ENCODE measurements at regions not wholly inside any gene's neighbourhood (a gene's known extent, or its start where the extent isn't known, plus 50 kb on each side); places are given as distances from the start of the nearest gene placed in this dataset.
"Not testable (repeated sequence)": the region's sequence is repeated elsewhere in the genome, so short reads cannot be mapped to it uniquely, and the experiment has no call there.

DNA sequence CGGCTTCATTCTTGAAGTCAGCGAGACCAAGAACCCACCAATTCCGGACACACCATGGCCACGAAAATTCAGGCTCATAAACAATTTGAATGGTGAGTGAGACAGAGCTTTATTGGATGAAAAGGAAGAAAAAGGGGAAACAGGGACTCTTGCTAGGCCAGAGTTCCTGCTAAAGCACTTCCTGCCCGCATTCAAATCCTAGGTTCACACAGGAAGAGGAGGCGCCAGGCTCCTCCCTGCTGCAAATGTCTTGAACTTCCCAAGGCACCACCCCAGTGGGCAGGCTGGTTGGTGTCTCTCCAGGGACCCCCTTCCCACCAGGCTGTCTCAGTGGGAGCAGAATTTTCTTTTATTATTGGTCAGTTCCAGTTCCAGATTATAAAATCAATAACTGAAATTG is 121.2 kb downstream of the FSCB start:
- no peak for DNase-seq

DNA sequence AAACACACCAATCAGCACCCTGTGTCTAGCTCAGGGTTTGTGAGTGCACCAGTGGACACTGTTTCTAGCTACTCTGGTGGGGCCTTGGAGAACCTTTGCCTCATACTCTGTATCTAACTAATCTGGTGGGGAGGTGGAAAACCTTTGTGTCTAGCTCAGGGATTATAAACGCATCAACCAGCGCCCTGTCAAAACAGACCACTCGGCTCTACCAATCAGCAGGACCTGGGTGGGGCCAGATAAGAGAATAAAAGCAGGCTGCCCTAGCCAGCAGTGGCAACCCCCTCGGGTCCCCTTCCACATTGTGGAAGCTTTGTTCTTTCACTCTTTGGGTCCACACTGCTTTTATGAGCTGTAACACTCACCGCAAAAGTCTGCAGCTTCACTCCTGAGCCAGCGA is 121.8 kb downstream of the FSCB start:
- DNase-seq, result not testable (repeated sequence)

- DNase-seq, result not testable (repeated sequence)
Measured at GRCh38 chr14:44384601-44385293, 122.3 kb downstream of the FSCB start.

DNA sequence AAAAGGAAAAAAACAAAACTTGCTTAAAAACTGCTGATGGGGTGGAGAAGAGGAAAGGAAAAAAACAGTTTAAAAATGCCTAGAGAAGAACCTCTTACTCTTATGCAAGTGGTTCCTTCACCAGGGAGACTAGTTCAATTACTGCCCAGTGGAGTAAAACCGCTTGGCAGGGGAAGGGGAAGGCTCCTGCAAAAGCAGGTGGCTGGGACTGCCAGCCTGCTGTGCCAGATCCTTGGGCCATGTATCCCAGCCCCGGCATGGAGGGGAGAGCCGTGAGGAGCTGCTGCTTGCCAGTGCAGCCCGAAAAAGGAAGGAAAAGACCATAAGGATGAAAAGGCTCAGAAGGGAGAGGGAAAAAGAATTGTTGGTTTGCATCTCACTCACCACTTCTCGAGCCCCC is 123.0 kb downstream of the FSCB start:
- no peak for DNase-seq

DNA sequence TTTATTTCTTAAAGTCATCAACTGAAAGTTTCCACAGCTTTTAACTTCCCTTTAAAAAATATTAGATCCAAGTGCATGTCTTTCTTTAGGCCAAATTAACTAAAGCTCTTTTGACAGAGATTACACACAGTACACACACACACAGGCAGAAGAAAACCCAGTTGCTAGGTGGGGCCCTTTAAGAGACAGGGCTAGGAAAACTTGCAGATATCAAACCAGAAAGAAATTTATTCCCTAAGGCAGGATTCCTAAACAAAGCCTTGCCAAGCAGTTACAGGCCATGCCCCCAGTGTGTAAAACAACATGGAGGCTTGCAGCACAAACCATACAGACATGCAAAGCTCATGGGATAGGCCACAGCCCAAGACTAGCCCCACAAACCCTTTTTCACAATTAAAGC is 123.4 kb downstream of the FSCB start:
- no peak for DNase-seq

DNA sequence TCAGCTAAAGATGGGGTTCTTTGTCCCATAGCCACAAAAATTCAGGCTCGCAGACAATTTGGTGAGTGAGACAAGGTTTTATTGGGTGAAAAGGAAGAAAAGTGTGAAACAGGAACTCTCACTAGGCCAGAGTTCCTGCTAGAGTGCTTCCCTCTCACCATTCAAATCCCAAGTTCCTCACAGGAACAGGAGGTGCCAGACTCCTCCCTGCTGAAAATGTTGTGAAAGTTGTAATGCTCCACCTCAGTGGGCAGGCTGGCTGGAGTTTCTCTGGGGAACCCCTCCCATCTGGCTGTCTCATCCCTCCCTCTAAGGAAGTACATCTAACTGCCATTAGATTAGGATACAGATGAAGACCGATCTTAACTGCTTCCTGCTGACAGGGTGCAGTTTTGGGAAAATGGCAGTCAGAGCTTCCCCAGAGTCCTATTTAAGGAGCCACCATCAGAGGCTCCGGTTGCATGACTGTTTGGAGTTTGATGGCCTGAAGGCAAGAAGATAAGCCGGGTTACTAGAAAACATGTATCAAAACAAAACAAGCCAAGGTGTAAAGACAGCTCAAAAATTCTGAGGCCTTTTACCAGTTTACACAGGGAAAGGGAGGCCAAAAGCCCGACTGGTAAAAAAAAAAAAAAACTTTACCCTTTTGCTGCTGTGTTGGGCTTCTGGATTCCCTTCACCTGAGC is 127.6 kb downstream of the FSCB start:
- no peak for DNase-seq

- DNase-seq, result no peak
Measured at GRCh38 chr14:44374906-44375305, 132.2 kb downstream of the FSCB start.

GRCh38 chr14:44372807-44373489 is 134.1 kb downstream of the FSCB start:
- DNase-seq, result no peak

DNA sequence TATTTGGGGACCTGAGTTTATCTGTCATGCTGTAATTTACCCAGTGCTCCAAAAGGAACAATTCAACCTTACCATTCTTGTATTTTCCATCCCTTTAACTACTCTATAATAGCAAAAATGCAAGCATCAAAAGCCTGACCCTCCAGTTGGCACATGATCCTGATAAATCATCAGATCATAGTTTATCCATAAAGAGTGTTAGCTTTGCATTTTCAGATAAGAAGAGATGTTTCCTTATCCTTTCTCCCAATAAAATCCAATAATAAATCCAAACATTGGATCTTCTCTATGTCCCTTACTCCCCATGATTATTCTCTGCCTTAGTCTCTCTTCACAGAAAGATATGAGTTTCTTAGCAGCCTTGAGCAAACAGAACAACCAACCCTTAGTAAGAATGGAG is 134.9 kb downstream of the FSCB start:
- no peak for DNase-seq

- DNase-seq, result no peak
Measured at GRCh38 chr14:44370727-44371126, 136.4 kb downstream of the FSCB start.

GRCh38 chr14:44369401-44370123 is 137.5 kb downstream of the FSCB start:
- DNase-seq, result no peak

GRCh38 chr14:44361083-44361482 is 146.0 kb downstream of the FSCB start:
- DNase-seq, result no peak

GRCh38 chr14:44353805-44354204 is 153.3 kb downstream of the FSCB start:
- DNase-seq, result no peak

DNA sequence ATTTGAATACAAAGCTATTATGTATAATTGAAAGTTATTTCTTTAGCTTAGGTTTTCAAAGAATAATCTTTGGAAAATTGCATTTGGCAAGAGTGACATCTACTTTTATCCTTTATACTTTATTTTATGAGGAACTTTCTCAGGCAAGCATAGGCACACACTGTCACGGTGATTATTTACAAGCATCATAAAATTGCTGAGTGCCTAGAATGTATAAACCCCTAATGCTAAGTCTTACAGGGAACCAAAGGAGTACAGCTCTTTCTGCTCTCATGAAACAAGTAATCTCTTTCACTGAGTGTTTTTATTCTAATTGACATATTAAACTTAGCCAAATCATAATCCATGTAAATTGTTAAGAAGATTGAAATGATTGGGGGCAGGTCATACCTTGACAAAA is 154.9 kb downstream of the FSCB start:
- no peak for DNase-seq

DNA sequence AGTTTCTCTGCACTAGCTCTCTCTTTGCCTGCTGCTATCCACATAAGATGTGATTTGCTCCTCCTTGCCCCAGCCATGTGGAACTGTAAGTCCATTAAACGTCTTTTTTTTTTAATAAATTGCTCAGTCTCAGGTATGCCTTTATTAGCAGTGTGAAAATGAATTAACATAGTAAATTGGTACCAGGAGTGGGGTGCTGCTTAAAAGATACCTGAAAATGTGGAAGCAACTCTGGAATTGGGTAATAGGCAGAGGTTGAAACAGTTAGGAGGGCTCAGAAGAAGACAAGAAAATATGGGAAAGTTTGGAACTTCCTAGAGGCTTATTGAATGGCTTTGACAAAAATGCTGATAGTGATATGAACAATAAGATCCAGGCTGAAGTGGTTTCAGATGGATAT is 159.8 kb downstream of the FSCB start:
- no peak for DNase-seq

DNA sequence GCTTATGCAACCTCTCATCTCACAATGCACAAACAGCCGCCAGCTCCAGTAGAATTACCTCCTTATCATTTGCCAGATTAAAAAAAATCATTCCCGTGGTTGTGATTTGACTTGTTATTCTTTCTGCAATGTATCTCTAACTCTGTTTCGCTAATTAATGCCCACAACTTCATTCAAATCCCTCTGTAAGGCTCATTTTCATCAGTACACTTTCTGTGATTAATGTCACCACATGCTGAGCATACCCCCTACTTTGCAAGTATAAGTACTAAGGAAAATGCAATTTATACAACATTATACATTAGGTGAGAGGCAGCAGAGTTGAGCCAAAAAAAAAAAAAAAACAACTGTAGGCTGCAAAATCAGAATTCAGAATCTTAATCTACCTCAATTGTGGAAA is 166.0 kb downstream of the FSCB start:
- no peak for DNase-seq

- DNase-seq, result no peak
Measured at GRCh38 chr14:44339862-44340261, 167.2 kb downstream of the FSCB start.

DNA sequence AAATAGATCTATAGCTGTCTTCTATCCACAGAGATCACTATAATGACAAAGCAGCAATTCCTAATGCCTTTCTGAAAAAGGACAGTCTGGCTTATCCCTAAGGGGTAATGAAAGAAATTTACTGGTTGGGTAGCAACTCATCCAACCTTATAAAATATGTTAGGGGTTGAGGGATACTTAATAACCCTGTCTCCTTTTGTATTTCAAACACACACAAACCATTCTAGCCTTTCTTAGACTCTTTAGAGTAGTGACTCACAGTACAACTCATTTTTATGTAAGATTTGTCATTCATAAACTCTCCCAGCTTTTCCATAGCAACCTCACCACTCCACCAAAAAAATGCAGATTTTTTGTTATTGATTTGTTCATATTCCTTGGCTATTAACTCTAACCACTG is 167.9 kb downstream of the FSCB start:
- peak; percentile 2 for DNase-seq

DNA sequence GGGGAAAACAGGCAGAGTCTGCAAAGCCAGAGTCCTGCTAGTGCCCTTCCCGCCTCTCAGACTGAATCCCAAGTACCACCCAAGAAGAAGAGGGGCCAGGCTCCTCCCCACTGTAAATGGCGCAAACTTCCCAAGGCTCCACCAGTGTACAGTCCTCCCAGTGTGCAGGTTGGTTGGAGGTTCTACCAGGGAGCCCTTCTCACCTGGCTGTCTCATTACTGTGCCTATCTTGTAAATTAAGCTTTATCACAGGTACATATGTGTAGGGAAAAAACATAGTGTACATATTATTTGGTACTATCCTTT is 189.7 kb downstream of the FSCB start:
- DNase-seq, result no peak

DNA sequence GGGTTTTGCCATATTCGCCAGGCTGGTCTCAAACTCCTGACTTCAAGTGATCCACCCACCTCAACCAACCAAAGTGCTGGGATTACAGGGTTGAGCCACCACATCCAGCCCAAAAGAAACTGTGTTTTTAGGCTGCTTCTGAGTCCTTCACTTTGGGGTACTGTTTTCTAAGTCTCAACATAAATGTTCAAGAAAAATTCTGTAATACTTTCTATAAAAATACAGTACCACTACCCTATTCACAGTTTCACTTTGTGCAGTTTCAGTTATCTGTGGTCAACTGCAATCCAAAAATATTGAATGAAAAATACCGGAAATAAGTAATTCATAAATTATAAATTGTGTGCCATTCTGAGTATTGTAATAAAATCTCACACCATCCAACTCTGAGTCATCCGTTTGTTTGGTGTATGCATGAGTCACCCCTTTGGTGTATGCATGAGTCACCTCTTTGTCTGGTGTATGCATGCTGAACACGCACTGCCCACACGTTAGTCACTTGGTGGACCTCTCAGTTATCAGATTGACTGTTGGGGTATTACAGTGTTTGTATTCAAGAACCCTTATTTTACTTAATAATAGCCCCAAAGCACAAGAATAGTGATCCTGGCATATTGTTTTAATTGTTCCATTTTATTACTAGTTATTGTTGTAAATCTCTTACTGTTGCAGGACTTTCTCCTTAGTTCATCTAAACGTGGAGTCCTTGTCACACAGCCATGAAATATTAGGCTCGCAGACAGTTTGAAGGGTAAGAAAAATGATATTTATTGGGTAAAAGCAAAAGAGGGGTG is 190.2 kb downstream of the FSCB start:
- DNase-seq, result peak; percentile 94

GRCh38 chr14:44309331-44309730 is 197.8 kb downstream of the FSCB start:
- DNase-seq, result no peak

- no peak for DNase-seq
Measured at GRCh38 chr14:44300916-44301315, 206.2 kb downstream of the FSCB start.

DNA sequence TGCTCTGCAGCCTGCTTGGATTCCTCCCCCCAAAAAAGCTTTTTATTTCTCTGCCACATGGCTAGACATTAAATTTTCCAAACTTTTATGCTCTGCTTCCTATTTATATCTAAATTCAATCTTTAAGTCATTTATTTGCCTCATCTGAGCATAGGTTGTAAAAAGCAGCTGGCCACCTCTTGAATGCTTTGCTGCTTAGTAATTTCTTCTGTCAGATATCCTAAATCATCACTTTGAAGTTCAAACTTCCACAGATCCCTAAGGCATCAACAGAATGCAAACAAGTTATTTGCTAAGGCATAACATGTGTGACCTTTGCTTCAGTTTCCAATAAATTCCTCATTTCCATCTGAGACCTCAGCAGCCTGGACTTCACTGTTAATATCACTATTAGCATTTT is 209.6 kb downstream of the FSCB start:
- DNase-seq, result no peak
